ENCODE measurements at regions not wholly inside any gene's neighbourhood (a gene's known extent, or its start where the extent isn't known, plus 50 kb on each side); places are given as distances from the start of the nearest gene placed in this dataset.

GRCh38 chr12:59191372-59191771 is 271.1 kb upstream of the LRIG3 start:
- H3K27ac ChIP-seq (replicated peaks), result no peak overlapping the region
- no peak for TF ChIP-seq CTCF (IDR thresholded peaks at IDR 0.05; ENCODE audit: borderline replicate concordance)
- no peaks in the 10 kb centered on the region for H3K27me3 ChIP-seq (ENCODE audit: low read depth)
- no peaks in the 10 kb centered on the region for H3K36me3 ChIP-seq
- no peaks in the 10 kb centered on the region for H3K4me1 ChIP-seq
- no peak for DNase-seq
- peaks cover 3% of the 10 kb centered on the region for H3K9me3 ChIP-seq (replicated peaks)
- intact Hi-C loops (cut with micrococcal nuclease), result no loop called here
- no peak overlapping the region for H3K4me3 ChIP-seq

- no peaks in the 10 kb centered on the region for H3K36me3 ChIP-seq
- no peak for DNase-seq
- H3K27me3 ChIP-seq (ENCODE audit: low read depth), result no peaks in the 10 kb centered on the region
- TF ChIP-seq CTCF (IDR thresholded peaks at IDR 0.05; ENCODE audit: borderline replicate concordance), result no peak
- H3K4me1 ChIP-seq, result no peaks in the 10 kb centered on the region
- H3K27ac ChIP-seq (replicated peaks), result no peak overlapping the region
- H3K4me3 ChIP-seq, result no peak overlapping the region
- peaks cover 3% of the 10 kb centered on the region for H3K9me3 ChIP-seq (replicated peaks)
- intact Hi-C loops (cut with micrococcal nuclease), result no loop called here
Observed at GRCh38 chr12:59186451-59186850, 266.1 kb upstream of the LRIG3 start.

- no peak for DNase-seq
- TF ChIP-seq CTCF (IDR thresholded peaks at IDR 0.05; ENCODE audit: borderline replicate concordance), result no peak
- Histone ChIP-seq H3K4me1 (no peaks in the 10 kb centered on the region), H3K9me3 (replicated peaks) (peaks cover 1% of the 10 kb centered on the region), H3K27me3 (ENCODE audit: low read depth) (no peaks in the 10 kb centered on the region), H3K27ac (replicated peaks) (no peak overlapping the region), H3K36me3 (no peaks in the 10 kb centered on the region), H3K4me3 (no peak overlapping the region)
- intact Hi-C loops (cut with micrococcal nuclease), result no loop called here
Observed at GRCh38 chr12:59185295-59185694, 265.0 kb upstream of the LRIG3 start.

- Histone ChIP-seq H3K36me3 (no peaks in the 10 kb centered on the region), H3K27ac (replicated peaks) (no peak overlapping the region), H3K4me3 (no peak overlapping the region), H3K9me3 (replicated peaks) (no peaks in the 10 kb centered on the region), H3K4me1 (no peaks in the 10 kb centered on the region), H3K27me3 (ENCODE audit: low read depth) (no peaks in the 10 kb centered on the region)
- DNase-seq, result no peak
- intact Hi-C loops (cut with micrococcal nuclease), result no loop called here
- TF ChIP-seq CTCF (IDR thresholded peaks at IDR 0.05; ENCODE audit: borderline replicate concordance), result no peak
Observed at GRCh38 chr12:59182658-59183455, 262.6 kb upstream of the LRIG3 start.

- H3K9me3 ChIP-seq (replicated peaks), result no peaks in the 10 kb centered on the region
Observed at GRCh38 chr12:59182191-59182590, 261.9 kb upstream of the LRIG3 start.

More at GRCh38 chr12:59182191-59182590, 261.9 kb upstream of the LRIG3 start:
- no peak for DNase-seq
- TF ChIP-seq CTCF (IDR thresholded peaks at IDR 0.05; ENCODE audit: borderline replicate concordance), result no peak
- Histone ChIP-seq H3K4me1 (no peaks in the 10 kb centered on the region), H3K36me3 (no peaks in the 10 kb centered on the region), H3K27me3 (ENCODE audit: low read depth) (no peaks in the 10 kb centered on the region), H3K4me3 (no peak overlapping the region), H3K27ac (replicated peaks) (no peak overlapping the region)
- intact Hi-C loops (cut with micrococcal nuclease), result no loop called here
